Mesendoderm (in vitro differentiated cells): ENCODE measurements at regions not wholly inside any gene's neighbourhood (a gene's known extent, or its start where the extent isn't known, plus 50 kb on each side); places are given as distances from the start of the nearest gene placed in this dataset.

Experiments used
- DNase-seq: peaks from one replicate; pipeline ENCODE4 v3.0.0; 2013
- H2AK5ac ChIP-seq: 2 replicates; pipeline ENCODE4 v1.6.1; 2013; ENCODE audit warnings: low read length, inconsistent platforms
- H2BK120ac ChIP-seq: 2 replicates; pipeline ENCODE4 v1.6.1; 2013; ENCODE audit warnings: low read depth, mild to moderate bottlenecking, low read length, moderate library complexity, mixed read lengths
- H2BK15ac ChIP-seq: replicated peaks from 2 replicates; pipeline ENCODE4 v1.6.1; 2013; ENCODE audit warnings: low read depth, mild to moderate bottlenecking, moderate library complexity
- H2BK5ac ChIP-seq: 2 replicates; pipeline ENCODE4 v1.6.1; 2013; ENCODE audit warnings: low read length, inconsistent platforms
- H3K18ac ChIP-seq: 2 replicates; pipeline ENCODE4 v1.6.1; 2013; ENCODE audit warnings: mild to moderate bottlenecking, low read length, mixed read lengths
- H3K23ac ChIP-seq: one replicate; pipeline ENCODE4 v1.6.1; 2013; ENCODE audit warnings: low read length
- H3K27ac ChIP-seq: 2 replicates; pipeline ENCODE4 v1.5.1; 2013; ENCODE audit warnings: low read depth, mild to moderate bottlenecking, inconsistent platforms, low read length, moderate library complexity
- H3K27me3 ChIP-seq: 2 replicates; pipeline ENCODE4 v1.6.1; 2013; ENCODE audit warnings: low read length, control low read depth, mild to moderate bottlenecking, inconsistent platforms; ENCODE audit not compliant: insufficient read depth, poor library complexity
- H3K36me3 ChIP-seq: 2 replicates; pipeline ENCODE4 v1.6.1; 2013; ENCODE audit warnings: low read length, inconsistent platforms; ENCODE audit not compliant: control insufficient read depth, insufficient read depth
- H3K4ac ChIP-seq: one replicate; pipeline ENCODE4 v1.6.1; 2013; ENCODE audit warnings: low read depth, mild to moderate bottlenecking, low read length, moderate library complexity
- H3K4me1 ChIP-seq: 2 replicates; pipeline ENCODE4 v1.6.1; 2013; ENCODE audit warnings: low read depth, low read length, inconsistent platforms; ENCODE audit not compliant: control insufficient read depth
- H3K4me2 ChIP-seq: 2 replicates; pipeline ENCODE4 v1.6.1; 2013; ENCODE audit warnings: low read length
- H3K4me3 ChIP-seq: 2 replicates; pipeline ENCODE4 v1.5.1; 2013; ENCODE audit warnings: mild to moderate bottlenecking, low read length
- H3K56ac ChIP-seq: one replicate; pipeline ENCODE4 v1.6.1; 2013; ENCODE audit warnings: low read length
- H3K79me1 ChIP-seq: 2 replicates; pipeline ENCODE4 v1.6.1; 2013; ENCODE audit warnings: low read length, inconsistent platforms
- H3K79me2 ChIP-seq: 2 replicates; pipeline ENCODE4 v1.6.1; 2013; ENCODE audit warnings: mild to moderate bottlenecking, low read length; ENCODE audit not compliant: control insufficient read depth, insufficient read depth
- H3K9ac ChIP-seq: 2 replicates; pipeline ENCODE4 v1.6.1; 2013; ENCODE audit warnings: low read length, inconsistent platforms
- H4K5ac ChIP-seq: one replicate; pipeline ENCODE4 v1.6.1; 2013; ENCODE audit warnings: low read length
- H4K8ac ChIP-seq: one replicate; pipeline ENCODE4 v1.6.1; 2013; ENCODE audit warnings: low read depth, mild to moderate bottlenecking, control low read depth, low read length, moderate library complexity
- WGBS: extraction: QIAGEN DNeasy Blood & Tissue Kit; methylation state at CpG from one replicate; pipeline ENCODE4 v1.1.7; 2013; ENCODE audit warnings: low lambda C conversion rate, missing lambda C conversion rate; ENCODE audit not compliant: insufficient coverage; ENCODE audit errors: extremely low coverage; 5-methylcytosine and 5-hydroxymethylcytosine counted together

GRCh38 chr2:8259106-8259840 lies 422.6 kb upstream of the ID2 start:
- Histone ChIP-seq H3K56ac (no peak overlapping the region), H3K4me3 (no peak overlapping the region), H2BK5ac (no peak overlapping the region), H3K27me3 (no peaks in the 10 kb centered on the region), H3K27ac (no peak overlapping the region), H3K4ac (peak overlapping the region; percentile 50), H2BK120ac (peak overlapping the region; percentile 92), H3K4me1 (peaks cover 11% of the 10 kb centered on the region), H2BK15ac (peak overlapping the region; percentile 98), H3K36me3 (no peaks in the 10 kb centered on the region), H3K9ac (no peak overlapping the region), H2AK5ac (no peak overlapping the region), H3K4me2 (no peak overlapping the region), H3K79me2 (no peaks in the 10 kb centered on the region), H4K8ac (no peak overlapping the region), H4K5ac (no peak overlapping the region), H3K23ac (no peak overlapping the region), H3K79me1 (no peaks in the 10 kb centered on the region), H3K18ac (peak overlapping the region; percentile 40)
- no CpG with 5 or more reads among the region's 4 CpGs for WGBS
- DNase-seq: no peak

GRCh38 chr2:8259841-8260178 lies 422.0 kb upstream of the ID2 start:
- Histone ChIP-seq H2BK15ac (no peak overlapping the region), H3K56ac (no peak overlapping the region), H3K4me1 (peaks cover 10% of the 10 kb centered on the region), H2AK5ac (no peak overlapping the region), H3K4ac (peak overlapping the region; percentile 50), H2BK120ac (peak overlapping the region; percentile 92), H3K79me1 (no peaks in the 10 kb centered on the region), H3K18ac (peak overlapping the region; percentile 40), H3K4me2 (no peak overlapping the region), H4K5ac (no peak overlapping the region), H3K27me3 (no peaks in the 10 kb centered on the region), H3K4me3 (no peak overlapping the region), H3K9ac (no peak overlapping the region), H3K36me3 (no peaks in the 10 kb centered on the region), H3K79me2 (no peaks in the 10 kb centered on the region), H3K27ac (no peak overlapping the region), H2BK5ac (no peak overlapping the region), H4K8ac (no peak overlapping the region), H3K23ac (no peak overlapping the region)
- DNase-seq: no peak
- WGBS: no CpG with 5 or more reads among the region's 5 CpGs

- H3K4me1 ChIP-seq: peaks cover 6% of the 10 kb centered on the region
- H2BK15ac ChIP-seq: no peak overlapping the region
- no peak overlapping the region for H2BK5ac ChIP-seq
- H3K56ac ChIP-seq: no peak overlapping the region
- H3K9ac ChIP-seq: no peak overlapping the region
- H4K8ac ChIP-seq: no peak overlapping the region
- no peaks in the 10 kb centered on the region for H3K27me3 ChIP-seq
- H3K23ac ChIP-seq: no peak overlapping the region
- H3K36me3 ChIP-seq: no peaks in the 10 kb centered on the region
- H3K4ac ChIP-seq: no peak overlapping the region
- no peaks in the 10 kb centered on the region for H3K79me2 ChIP-seq
- H3K18ac ChIP-seq: no peak overlapping the region
- no peak overlapping the region for H4K5ac ChIP-seq
- no peak overlapping the region for H3K4me2 ChIP-seq
- no peaks in the 10 kb centered on the region for H3K79me1 ChIP-seq
- H3K4me3 ChIP-seq: no peak overlapping the region
- H2AK5ac ChIP-seq: no peak overlapping the region
- no peak overlapping the region for H3K27ac ChIP-seq
- peak overlapping the region; percentile 18 for H2BK120ac ChIP-seq
- DNase-seq: peak; percentile 68
- WGBS: no CpG with 5 or more reads among the region's 11 CpGs
Observed at GRCh38 chr2:8260213-8260612, 421.6 kb upstream of the ID2 start.

GRCh38 chr2:8263901-8264300 lies 418.0 kb upstream of the ID2 start:
- Histone ChIP-seq H3K79me1 (no peaks in the 10 kb centered on the region), H3K4me2 (no peak overlapping the region), H3K4me3 (no peak overlapping the region), H2BK15ac (no peak overlapping the region), H3K4me1 (peaks cover 1% of the 10 kb centered on the region), H3K36me3 (no peaks in the 10 kb centered on the region), H4K5ac (peak overlapping the region; percentile 29), H3K56ac (no peak overlapping the region), H3K9ac (no peak overlapping the region), H4K8ac (no peak overlapping the region), H2BK5ac (no peak overlapping the region), H3K27ac (no peak overlapping the region), H2BK120ac (no peak overlapping the region), H2AK5ac (no peak overlapping the region), H3K23ac (no peak overlapping the region), H3K79me2 (no peaks in the 10 kb centered on the region), H3K18ac (peak overlapping the region; percentile 78), H3K27me3 (no peaks in the 10 kb centered on the region), H3K4ac (no peak overlapping the region)
- WGBS: no CpG with 5 or more reads among the region's 4 CpGs
- DNase-seq: no peak

DNA sequence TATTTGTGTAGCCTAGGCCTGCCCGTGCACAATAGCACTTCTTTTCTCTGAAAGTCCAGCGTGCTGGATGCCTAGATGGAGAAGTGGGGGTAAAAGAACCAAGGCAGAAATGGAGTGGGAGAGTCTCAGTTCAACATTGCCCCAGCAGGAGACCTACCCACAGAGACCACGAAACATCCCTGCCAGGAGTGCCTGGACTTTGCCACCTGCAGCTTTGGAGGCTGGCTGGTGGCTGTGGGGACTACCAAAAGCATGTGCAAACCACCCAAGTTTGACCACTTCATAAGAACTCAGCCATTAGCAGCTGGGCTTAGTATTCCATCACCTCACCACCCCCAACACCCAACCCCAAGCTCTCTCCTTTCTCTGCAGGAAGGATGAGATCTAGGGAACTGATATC lies 416.9 kb upstream of the ID2 start:
- no peak overlapping the region for H3K23ac ChIP-seq
- WGBS: no CpG with 5 or more reads among the region's 3 CpGs

More for the DNA sequence above, 416.9 kb upstream of the ID2 start:
- H3K18ac ChIP-seq: no peak overlapping the region
- no peaks in the 10 kb centered on the region for H3K36me3 ChIP-seq
- H3K27ac ChIP-seq: no peak overlapping the region
- no peak overlapping the region for H3K56ac ChIP-seq
- no peak overlapping the region for H4K5ac ChIP-seq
- H2BK15ac ChIP-seq: no peak overlapping the region
- no peaks in the 10 kb centered on the region for H3K79me2 ChIP-seq
- H2BK120ac ChIP-seq: no peak overlapping the region
- no peaks in the 10 kb centered on the region for H3K27me3 ChIP-seq
- no peak overlapping the region for H3K4me3 ChIP-seq
- H3K79me1 ChIP-seq: no peaks in the 10 kb centered on the region
- H3K4ac ChIP-seq: no peak overlapping the region
- no peak overlapping the region for H2BK5ac ChIP-seq
- DNase-seq: no peak
- no peak overlapping the region for H4K8ac ChIP-seq
- no peak overlapping the region for H2AK5ac ChIP-seq
- no peak overlapping the region for H3K9ac ChIP-seq
- no peak overlapping the region for H3K4me2 ChIP-seq
- peaks cover 1% of the 10 kb centered on the region for H3K4me1 ChIP-seq
